GM12865 (cell line): ENCODE measurements at regions not wholly inside any gene's neighbourhood (a gene's known extent, or its start where the extent isn't known, plus 50 kb on each side); places are given as distances from the start of the nearest gene placed in this dataset.

ENCODE experiments used
- DNase-seq: peaks from one replicate; pipeline ENCODE4 v3.0.0; 2010; ENCODE audit warnings: low read depth
- H3K4me3 ChIP-seq: 2 replicates; pipeline ENCODE4 v1.5.1; 2011; ENCODE audit warnings: mild to moderate bottlenecking, low read depth, low read length, control low read depth
- CTCF ChIP-seq: IDR thresholded peaks from 2 replicates; pipeline ENCODE4 v1.5.1; 2011; ENCODE audit warnings: low read length, control low read depth, low read depth, inconsistent platforms; ENCODE audit not compliant: insufficient read depth; ENCODE audit errors: missing control alignments

- TF ChIP-seq CTCF, result no peak
- DNase-seq, result no peak
- no peak overlapping the region for H3K4me3 ChIP-seq
Measured at GRCh38 chr5:109992264-109992915, 302.7 kb downstream of the MAN2A1 start.

- no peak for DNase-seq
- TF ChIP-seq CTCF, result no peak
- no peak overlapping the region for H3K4me3 ChIP-seq
Measured at GRCh38 chr5:109994135-109994534, 304.4 kb downstream of the MAN2A1 start.

GRCh38 chr5:109996246-109996645, 306.5 kb downstream of the MAN2A1 start:
- DNase-seq, result no peak
- no peak overlapping the region for H3K4me3 ChIP-seq
- TF ChIP-seq CTCF, result no peak

GRCh38 chr5:109997161-109997560, 307.4 kb downstream of the MAN2A1 start:
- H3K4me3 ChIP-seq, result no peak overlapping the region
- no peak for TF ChIP-seq CTCF
- no peak for DNase-seq

GRCh38 chr5:109998208-109998607, 308.5 kb downstream of the MAN2A1 start:
- TF ChIP-seq CTCF, result no peak
- no peak for DNase-seq
- H3K4me3 ChIP-seq, result no peak overlapping the region

GRCh38 chr5:109998726-109999125, 309.0 kb downstream of the MAN2A1 start:
- no peak for TF ChIP-seq CTCF
- no peak overlapping the region for H3K4me3 ChIP-seq
- no peak for DNase-seq

GRCh38 chr5:110001648-110002047, 311.9 kb downstream of the MAN2A1 start:
- no peak for TF ChIP-seq CTCF
- DNase-seq, result no peak
- no peak overlapping the region for H3K4me3 ChIP-seq
